GM12872 (cell line): ENCODE measurements at regions not wholly inside any gene's neighbourhood (a gene's known extent, or its start where the extent isn't known, plus 50 kb on each side); places are given as distances from the start of the nearest gene placed in this dataset.

Source experiments
- TF ChIP-seq, protein P1 (sequence below): IDR thresholded peaks from 3 replicates; pipeline ENCODE4 v1.5.1; 2011; ENCODE audit warnings: low read depth, mild to moderate bottlenecking, low read length, moderate library complexity; ENCODE audit not compliant: insufficient read depth

DNA sequence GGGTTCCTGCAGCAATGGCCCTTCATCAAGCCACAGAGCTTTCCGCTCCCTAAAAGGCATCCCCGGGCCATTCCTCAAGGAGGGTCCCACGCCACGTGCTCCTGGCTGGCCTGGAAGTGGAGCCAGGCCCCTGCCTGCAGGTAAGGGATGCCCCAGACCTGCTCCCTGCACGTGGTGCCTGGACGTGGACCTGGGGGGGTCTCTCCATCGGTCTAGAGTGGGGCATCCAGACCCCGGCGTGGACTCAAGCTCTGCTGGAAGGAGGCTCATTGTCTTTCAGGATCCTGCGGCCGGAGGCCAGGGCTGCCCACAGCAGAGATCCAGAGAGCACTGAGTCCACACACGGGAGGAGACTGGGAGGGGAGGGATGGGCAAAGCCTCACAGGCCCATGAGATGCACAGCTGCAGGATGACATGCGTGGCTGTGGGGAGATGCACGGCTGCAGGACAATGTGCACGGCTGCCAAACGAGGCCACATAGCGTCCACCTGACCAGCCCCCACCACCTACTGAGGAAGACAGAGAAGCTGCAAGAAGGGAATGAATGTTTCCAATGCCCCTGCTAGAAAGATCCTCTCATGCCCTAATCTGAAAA is 236.7 kb downstream of the BRD1 start:
- TF ChIP-seq, protein P1, sequence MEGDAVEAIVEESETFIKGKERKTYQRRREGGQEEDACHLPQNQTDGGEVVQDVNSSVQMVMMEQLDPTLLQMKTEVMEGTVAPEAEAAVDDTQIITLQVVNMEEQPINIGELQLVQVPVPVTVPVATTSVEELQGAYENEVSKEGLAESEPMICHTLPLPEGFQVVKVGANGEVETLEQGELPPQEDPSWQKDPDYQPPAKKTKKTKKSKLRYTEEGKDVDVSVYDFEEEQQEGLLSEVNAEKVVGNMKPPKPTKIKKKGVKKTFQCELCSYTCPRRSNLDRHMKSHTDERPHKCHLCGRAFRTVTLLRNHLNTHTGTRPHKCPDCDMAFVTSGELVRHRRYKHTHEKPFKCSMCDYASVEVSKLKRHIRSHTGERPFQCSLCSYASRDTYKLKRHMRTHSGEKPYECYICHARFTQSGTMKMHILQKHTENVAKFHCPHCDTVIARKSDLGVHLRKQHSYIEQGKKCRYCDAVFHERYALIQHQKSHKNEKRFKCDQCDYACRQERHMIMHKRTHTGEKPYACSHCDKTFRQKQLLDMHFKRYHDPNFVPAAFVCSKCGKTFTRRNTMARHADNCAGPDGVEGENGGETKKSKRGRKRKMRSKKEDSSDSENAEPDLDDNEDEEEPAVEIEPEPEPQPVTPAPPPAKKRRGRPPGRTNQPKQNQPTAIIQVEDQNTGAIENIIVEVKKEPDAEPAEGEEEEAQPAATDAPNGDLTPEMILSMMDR = no peak

DNA sequence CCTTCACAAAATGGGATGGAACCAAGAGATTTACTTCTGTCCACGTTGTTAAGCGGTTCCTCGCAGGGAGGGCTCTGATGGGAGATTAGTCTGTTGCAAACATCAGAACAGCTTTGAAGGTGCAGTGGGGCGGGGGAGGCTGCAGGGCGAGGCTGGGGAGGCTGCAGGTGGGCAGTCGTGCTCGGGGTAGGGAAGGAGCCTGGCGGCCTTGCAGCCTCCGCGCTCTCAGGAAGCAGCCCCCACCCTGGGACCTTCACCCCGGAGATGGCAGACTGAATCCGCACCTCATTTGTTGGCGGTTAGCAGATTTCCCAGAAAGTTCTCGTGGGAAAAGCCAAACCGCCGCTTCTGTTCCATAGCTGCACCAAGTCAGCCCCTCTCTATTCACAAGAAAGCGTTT is 237.3 kb downstream of the BRD1 start:
- TF ChIP-seq, protein P1 = no peak

DNA sequence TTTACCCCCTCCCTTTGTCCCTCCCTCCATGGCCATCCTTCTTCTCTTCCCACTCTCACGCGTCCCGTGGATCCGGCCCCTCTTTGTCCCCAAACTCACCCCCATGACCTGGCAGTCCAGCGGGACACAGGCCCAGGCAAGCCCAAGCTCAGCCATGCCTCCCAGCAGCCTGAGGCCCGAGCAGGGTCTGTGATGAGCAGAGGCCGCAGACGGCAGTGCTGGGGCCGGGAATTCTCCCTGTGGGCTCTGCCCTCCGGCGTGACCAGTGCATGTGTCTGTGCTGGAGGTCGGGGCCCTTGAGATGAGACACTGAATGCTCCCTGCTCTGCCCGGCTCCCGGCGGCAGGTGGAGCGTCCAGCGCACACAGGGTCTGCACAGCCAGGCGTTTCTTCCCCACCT is 237.9 kb downstream of the BRD1 start:
- TF ChIP-seq, protein P1 = no peak

DNA sequence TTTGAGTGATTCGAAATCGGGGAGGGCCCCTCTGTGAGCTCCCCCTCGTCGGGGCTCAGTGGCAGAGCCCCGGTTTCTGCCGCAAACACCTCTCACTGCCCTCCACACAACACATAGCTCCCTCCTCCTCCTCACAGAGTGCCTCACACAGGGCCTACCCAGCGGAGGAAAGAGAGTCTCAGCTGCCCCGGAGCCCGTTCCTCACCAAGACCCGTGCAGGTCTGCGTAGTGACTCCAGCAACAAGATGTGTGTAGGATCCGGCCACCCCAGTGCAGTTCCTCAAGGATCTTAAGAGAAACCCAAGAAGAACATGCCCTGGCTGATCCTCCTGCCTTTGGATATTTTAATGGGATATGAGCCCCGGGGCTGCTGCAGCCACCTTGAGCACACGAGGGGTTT is 238.4 kb downstream of the BRD1 start:
- TF ChIP-seq, protein P1 = no peak

DNA sequence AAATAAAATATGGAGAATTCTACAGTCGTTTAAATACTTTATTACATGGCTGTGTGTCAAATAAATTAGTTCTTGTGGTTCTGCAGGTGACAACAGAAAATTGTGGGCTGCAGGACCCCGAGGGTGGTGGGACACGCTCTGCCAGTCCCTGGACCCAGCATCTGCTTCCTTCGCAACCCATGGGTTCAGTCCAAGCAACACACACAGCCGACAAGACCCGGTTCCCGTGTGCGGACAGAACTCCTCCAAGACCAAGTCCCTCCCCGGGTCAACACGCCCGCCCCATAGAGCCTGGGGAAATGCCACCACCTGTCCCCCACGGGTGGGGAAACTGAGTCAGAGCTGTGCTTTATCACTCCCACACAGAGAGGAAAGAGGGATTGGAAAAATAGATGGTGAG is 238.9 kb downstream of the BRD1 start:
- TF ChIP-seq, protein P1 = no peak

DNA sequence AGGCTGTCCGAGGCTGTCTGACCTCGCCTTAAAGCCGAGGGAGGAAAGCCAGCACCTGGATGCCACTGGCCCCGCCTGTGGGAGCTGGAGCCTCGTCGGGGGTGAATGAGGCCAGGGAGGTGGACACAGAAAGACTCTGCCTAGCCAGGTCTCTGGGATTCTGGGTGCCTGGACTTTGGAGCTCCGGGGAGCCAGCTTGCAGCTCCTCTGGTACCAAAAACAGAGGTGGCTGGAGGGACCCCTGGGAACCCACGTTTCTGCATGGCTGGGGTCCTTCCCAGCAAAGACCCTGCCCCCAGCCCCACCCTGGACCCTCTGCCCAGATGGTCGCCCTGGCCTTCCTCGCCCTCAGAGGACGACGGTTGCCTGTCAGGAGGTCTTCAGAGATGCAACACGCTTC is 239.7 kb downstream of the BRD1 start:
- TF ChIP-seq, protein P1 = no peak

DNA sequence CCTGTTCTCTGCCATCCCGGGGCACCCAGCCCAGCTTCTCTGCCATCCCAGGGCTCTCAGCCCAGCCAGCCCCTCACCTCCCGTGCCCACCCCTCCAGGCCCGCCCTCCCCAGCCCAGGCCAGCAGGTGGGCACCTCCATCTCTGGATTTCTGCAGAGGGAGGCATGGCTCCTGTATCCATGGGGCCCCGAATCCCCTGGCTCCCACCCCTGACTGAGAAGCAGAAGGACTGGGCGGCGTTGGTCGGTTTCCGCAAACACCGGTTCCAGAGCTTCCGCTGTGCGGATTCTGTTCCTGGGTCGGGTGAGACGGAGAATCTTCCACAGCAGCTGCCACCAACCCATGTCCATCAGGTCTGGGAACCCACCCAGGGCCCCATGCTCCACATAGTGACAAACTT is 240.3 kb downstream of the BRD1 start:
- TF ChIP-seq, protein P1 = no peak
